HG02973 (cell line): ENCODE measurements at regions not wholly inside any gene's neighbourhood (a gene's known extent, or its start where the extent isn't known, plus 50 kb on each side); places are given as distances from the start of the nearest gene placed in this dataset.
"Not testable (repeated sequence)": the region's sequence is repeated elsewhere in the genome, so short reads cannot be mapped to it uniquely, and the experiment has no call there.

ENCODE experiments used
- ATAC-seq: cut with Tn5 transposase; IDR thresholded peaks from one replicate; pipeline ENCODE4 v1.9.1; 2021; ENCODE audit warnings: moderate library complexity; ENCODE audit not compliant: unreplicated experiment

GRCh38 chr1:96519851-96520578, 201.6 kb upstream of the PTBP2 start:
- ATAC-seq = no peak

- no peak for ATAC-seq
Measured at GRCh38 chr1:96520579-96520947, 201.0 kb upstream of the PTBP2 start.

GRCh38 chr1:96521010-96521409, 200.6 kb upstream of the PTBP2 start:
- ATAC-seq = no peak

- ATAC-seq = no peak
Measured at GRCh38 chr1:96521994-96522760, 199.4 kb upstream of the PTBP2 start.

DNA sequence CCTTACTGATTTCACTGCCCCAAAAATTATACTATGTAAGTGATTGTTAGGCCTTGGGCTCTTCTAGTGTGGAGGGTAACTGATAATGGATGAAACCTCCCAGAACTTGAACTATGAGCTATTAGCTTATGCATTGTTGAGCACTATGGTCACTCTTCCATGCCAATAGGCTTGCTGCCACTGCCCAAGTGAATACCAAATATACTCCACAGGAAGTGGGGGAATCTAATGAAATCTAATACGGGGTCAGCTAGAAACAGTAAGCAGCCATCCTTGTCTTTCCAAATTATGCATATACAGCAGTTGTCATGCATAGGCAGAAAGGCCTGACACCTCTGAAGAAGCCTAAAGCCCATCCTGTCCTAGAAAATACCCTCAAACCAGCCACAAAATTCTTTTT, 198.7 kb upstream of the PTBP2 start:
- ATAC-seq = no peak

DNA sequence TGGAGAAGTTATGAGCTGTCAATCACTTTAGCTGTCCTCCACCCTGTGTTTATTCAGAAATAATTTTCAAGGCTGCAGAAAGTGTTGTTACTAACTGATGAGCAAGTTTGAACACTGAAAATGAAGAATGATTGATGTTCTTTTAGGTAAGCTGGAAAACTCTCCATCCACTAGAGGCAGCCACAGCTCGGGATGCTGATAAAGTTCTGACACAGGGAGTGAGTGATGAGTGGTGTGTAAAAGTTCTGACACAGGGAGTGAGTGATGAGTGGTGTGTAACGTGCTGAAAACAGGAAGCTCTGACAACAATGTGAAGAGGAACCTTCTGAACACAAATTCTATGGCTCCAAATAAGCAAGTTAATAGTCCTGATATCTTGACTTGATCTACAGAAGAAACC, 197.5 kb upstream of the PTBP2 start:
- ATAC-seq = no peak

DNA sequence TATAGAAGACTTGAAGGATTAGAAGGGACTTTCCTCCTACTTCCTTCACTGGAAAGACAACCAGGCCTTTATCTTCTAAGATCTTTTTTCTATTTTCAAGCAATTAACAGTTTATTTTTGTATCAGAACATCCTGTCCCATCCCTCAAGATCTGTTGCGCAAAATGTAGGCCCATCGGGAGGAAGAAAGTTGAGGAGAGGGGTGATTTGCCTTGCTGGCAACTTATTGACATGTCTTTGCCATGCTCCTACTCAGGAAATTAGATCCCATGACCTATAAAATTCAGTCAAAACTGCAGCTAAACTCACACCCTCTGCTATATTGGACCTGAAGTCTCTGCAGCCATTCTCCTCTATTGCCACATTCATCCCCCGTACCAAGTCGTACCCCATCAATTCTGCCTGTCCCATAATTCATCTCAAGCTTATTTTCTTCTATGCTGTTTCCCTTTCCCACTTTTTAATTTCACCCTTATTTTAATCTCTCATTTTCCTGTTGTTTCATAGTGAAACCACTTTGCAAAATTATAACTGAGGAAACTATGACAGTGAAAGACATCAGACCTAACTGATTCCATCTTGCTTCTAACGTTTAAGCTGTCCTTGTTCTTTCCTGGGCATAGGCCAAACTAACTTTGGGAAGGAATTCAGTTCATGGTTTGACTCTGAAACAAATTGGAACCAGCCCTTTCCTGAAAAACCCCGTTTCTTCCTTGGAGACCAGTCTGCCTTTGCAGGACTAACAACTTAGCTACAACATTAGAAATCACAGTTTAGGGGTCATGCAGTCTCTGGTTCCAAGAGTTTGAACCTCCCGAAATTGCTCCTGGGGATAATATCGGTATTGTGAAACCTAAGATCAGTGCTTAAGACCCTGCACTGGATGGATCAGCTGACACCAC, 195.7 kb upstream of the PTBP2 start:
- ATAC-seq = no peak

DNA sequence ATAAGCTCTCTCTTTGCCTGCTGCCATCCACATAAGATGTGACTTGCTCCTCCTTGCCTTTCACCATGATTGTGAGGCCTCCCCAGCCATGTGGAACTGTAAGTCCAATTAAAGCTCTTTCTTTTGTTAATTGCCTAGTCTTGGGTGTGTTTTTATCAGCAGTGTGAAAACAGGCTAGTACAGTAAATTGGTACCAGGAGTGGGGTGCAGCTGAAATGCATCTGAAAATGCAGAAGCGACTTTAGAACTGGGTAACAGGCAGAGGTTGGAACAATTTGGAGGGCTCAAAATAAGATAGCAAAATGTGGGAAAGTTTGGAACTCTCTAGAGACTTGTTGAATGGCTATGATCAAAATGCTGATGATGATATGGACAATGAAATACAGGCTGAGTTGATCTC, 192.9 kb upstream of the PTBP2 start:
- not testable (repeated sequence) for ATAC-seq

DNA sequence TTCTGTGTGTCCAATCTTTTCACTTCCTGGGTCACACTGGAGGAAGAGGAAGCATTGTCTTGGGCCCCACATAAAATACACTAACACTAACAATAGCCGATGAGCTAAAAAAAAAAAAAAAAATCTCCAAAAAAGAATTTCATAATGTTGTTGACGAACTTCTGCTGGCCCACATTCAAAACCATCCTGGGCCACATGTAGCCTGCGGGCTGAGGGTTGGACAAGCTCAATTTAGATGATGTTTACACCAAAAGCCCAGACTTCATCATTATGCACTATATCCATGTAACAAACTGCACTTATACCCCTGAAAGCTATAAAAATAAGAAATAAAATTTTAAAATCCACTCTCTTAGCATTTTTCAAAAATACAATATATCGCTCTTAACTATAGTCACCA, 187.8 kb upstream of the PTBP2 start:
- no peak for ATAC-seq

- no peak for ATAC-seq
Measured at GRCh38 chr1:96536581-96536980, 185.0 kb upstream of the PTBP2 start.

- ATAC-seq = no peak
Measured at GRCh38 chr1:96538111-96538641, 183.4 kb upstream of the PTBP2 start.

GRCh38 chr1:96538883-96539282, 182.7 kb upstream of the PTBP2 start:
- ATAC-seq = no peak

DNA sequence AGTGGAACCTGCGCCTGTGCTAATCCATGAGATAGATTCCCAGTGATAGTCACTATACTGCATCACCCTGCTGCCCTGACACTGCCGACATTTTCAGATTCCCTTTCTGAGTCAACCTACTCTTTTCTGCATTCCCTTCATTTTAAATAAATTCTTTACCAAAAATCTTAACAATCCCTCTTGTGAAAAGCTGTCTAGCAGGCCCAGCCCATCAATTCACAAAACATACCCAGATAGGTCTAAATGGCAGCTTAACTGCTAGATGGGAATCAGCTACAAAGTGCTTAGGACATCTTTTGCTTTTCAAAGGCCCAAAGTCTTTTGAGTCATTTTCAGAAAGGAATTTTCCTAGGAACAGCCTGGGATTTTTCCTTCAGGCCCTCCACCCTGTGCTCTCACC, 180.1 kb upstream of the PTBP2 start:
- no peak for ATAC-seq

GRCh38 chr1:96544051-96544830, 177.3 kb upstream of the PTBP2 start:
- ATAC-seq = no peak

DNA sequence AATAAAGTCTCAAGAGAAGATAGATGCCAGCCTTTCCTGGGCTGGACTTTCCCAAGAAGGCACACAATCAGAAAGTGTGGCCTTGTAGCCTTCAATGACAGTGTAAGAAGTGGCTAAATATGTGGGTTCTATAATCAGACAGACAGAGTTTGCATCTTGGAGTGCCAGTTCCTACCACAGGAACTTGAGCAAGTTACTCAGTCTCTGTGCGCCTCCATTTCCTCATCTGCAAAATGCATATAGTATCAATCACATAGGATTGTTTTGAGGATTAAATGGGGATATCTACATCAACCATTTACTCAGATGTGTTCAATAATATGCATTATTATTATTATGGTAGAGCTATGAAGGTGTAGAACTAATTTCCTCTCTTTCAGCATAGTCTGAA, 176.8 kb upstream of the PTBP2 start:
- ATAC-seq = no peak

GRCh38 chr1:96545935-96546656, 175.5 kb upstream of the PTBP2 start:
- no peak for ATAC-seq

DNA sequence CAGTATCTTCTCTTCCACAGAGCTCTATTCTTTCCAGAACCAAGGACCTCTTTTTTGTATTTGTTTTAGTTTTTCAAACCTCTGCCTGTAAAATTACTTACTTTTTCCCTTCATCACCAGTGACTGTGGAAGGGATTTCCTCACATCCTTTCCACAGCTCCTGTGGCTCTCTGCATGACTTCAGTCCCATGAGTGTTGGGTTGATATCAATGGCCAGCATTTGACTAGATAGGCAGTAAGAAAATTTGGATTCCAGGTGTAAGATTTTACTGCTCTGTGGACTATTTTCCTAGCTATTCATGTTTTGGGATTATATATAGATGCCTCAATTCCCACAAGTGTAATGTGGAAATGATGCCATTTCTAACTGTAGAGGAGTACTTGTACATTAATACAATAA, 171.5 kb upstream of the PTBP2 start:
- ATAC-seq = no peak

DNA sequence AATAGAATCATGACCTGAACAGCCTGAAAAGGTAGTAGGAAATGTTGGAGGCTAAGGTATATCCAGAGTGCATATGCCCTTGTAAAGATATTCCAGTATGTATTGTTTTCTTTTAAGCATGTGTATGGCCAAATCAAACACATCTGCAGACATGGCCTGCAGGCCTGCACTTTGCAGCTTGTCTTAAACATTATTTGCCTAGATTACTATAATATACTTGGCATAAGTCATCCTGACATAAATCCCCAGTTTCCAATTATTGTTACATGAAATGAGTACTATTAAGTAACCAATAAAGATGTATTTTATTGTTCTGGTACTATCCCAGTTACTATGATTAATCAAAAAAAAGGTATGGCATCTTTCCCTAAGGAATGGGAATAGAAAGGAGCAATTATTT, 169.1 kb upstream of the PTBP2 start:
- no peak for ATAC-seq

GRCh38 chr1:96553811-96554210, 167.8 kb upstream of the PTBP2 start:
- no peak for ATAC-seq

GRCh38 chr1:96554364-96554763, 167.2 kb upstream of the PTBP2 start:
- no peak for ATAC-seq
